GM19240 (cell line): ENCODE measurements at regions not wholly inside any gene's neighbourhood (a gene's known extent, or its start where the extent isn't known, plus 50 kb on each side); places are given as distances from the start of the nearest gene placed in this dataset.

Experiments used
- DNase-seq: peaks from one replicate; pipeline ENCODE4 v3.0.0; 2011; ENCODE audit warnings: low spot score; ENCODE audit not compliant: insufficient read length

GRCh38 chr1:209319549-209319948 lies 264.0 kb upstream of the CAMK1G start:
- DNase-seq: no peak

GRCh38 chr1:209323743-209324142 lies 259.8 kb upstream of the CAMK1G start:
- no peak for DNase-seq

GRCh38 chr1:209324901-209325871 lies 258.3 kb upstream of the CAMK1G start:
- DNase-seq: no peak

GRCh38 chr1:209326076-209326475 lies 257.4 kb upstream of the CAMK1G start:
- DNase-seq: no peak

GRCh38 chr1:209326831-209327230 lies 256.7 kb upstream of the CAMK1G start:
- DNase-seq: no peak

GRCh38 chr1:209328196-209328595 lies 255.3 kb upstream of the CAMK1G start:
- no peak for DNase-seq

- DNase-seq: peak; percentile 24
These were observed 248.3 kb upstream of the CAMK1G start for GRCh38 chr1:209335178-209335577.

- DNase-seq: no peak
These were observed 242.4 kb upstream of the CAMK1G start for GRCh38 chr1:209341146-209341545.

- no peak for DNase-seq
These were observed 241.7 kb upstream of the CAMK1G start for GRCh38 chr1:209341673-209342420.

- no peak for DNase-seq
These were observed 240.9 kb upstream of the CAMK1G start for GRCh38 chr1:209342441-209343175.

- DNase-seq: no peak
These were observed 240.0 kb upstream of the CAMK1G start for GRCh38 chr1:209343511-209343910.

GRCh38 chr1:209344156-209344555 lies 239.4 kb upstream of the CAMK1G start:
- DNase-seq: no peak

- DNase-seq: no peak
These were observed 233.9 kb upstream of the CAMK1G start for GRCh38 chr1:209349363-209350308.

- DNase-seq: no peak
These were observed 230.5 kb upstream of the CAMK1G start for GRCh38 chr1:209353053-209353452.

GRCh38 chr1:209354111-209354839 lies 229.2 kb upstream of the CAMK1G start:
- DNase-seq: peak; percentile 33

- no peak for DNase-seq
These were observed 228.7 kb upstream of the CAMK1G start for GRCh38 chr1:209354840-209355165.

- DNase-seq: no peak
These were observed 228.1 kb upstream of the CAMK1G start for GRCh38 chr1:209355415-209355814.

- DNase-seq: no peak
These were observed 226.5 kb upstream of the CAMK1G start for GRCh38 chr1:209356976-209357377.

GRCh38 chr1:209363112-209363511 lies 220.4 kb upstream of the CAMK1G start:
- no peak for DNase-seq

- DNase-seq: no peak
These were observed 218.8 kb upstream of the CAMK1G start for GRCh38 chr1:209364716-209365115.
